HuH-7.5 (cell line): ENCODE measurements at regions not wholly inside any gene's neighbourhood (a gene's known extent, or its start where the extent isn't known, plus 50 kb on each side); places are given as distances from the start of the nearest gene placed in this dataset.
A peak's percentile ranks its signal among the peaks of the same experiment; 100 is the strongest.
"Not testable (repeated sequence)": the region's sequence is repeated elsewhere in the genome, so short reads cannot be mapped to it uniquely, and the experiment has no call there.

Source experiments
- DNase-seq: peaks from one replicate; pipeline ENCODE4 v3.0.0; 2011; ENCODE audit warnings: low spot score

- no peak for DNase-seq
Measured at GRCh38 chr4:91838181-91838861, 465.4 kb upstream of the GRID2 start.

DNA sequence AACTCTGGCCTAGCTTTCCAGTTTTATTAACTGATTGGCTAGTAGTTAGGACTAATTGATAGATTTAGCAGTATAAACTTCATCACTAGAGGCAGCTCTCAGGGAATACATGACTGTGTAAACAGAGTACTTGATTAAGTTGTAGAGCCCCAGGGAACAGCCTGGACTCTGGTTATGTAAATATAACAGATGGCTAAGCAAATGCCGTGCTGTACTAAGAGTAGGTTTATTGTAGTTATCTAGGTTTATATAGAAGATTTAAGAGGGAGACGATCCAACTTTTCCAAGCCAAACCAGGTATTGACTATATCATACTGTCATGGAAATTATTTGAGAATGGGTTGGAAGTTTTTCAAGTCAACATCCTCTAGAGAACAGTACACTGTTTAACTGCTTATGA, 463.4 kb upstream of the GRID2 start:
- peak; percentile 12 for DNase-seq

DNA sequence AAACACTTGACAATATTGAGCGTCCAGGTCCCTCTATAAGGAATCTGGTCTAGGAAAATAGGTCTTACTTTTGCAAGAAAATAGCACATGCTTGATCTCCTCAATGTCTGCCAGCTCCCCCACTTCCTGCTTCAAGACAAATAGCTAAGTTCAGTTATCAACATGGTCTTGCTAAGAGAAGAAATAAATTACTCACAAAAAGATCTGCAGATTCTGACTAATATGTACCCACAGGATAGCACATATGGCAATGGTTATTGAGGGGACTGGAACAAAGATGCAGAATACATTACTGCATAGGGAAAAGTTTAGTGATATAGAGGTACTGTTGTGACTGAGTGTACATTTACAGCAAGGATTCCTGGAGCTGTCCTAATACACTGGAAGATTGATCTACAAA, 457.5 kb upstream of the GRID2 start:
- no peak for DNase-seq

DNA sequence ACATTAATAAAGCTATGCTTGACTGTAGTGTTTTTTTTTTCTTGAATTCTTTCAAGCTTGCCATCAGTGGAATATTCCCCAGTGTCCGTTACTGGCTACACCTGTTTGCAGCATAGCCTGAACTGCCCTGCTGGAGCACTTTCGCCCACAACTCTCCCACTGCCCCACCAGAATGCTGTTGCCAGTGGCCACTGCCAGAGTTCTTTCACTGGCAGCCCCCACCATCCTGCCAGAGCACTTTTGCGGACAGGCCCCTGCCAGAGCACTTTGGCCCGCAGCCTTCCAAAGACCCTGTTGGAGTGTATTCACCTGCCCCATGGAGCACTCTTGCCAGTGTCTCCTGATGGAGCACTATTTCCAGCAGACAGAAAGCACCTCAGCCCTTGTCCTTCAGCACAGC, 452.3 kb upstream of the GRID2 start:
- DNase-seq = no peak

GRCh38 chr4:91887926-91888325, 415.8 kb upstream of the GRID2 start:
- DNase-seq = no peak

DNA sequence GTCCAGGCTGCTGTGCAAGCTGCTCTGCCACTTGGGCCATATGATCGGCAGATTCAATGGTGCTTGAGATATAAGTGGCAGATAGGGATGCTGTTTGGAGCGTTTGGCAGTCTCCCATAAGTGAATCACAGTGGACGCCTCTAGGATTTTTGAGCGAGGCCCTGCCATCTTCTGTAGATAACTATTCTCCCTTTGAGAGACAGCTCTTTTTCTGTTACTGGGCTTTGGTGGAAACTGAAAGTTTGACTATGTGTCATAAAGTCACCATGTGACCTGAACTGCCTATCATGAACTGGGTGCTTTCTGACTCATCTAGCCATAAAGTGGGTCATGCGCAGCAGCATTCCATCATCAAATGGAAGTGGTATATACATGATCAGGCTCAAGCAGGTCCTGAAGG, 412.5 kb upstream of the GRID2 start:
- not testable (repeated sequence) for DNase-seq

GRCh38 chr4:91894006-91894405, 409.8 kb upstream of the GRID2 start:
- DNase-seq = no peak

DNA sequence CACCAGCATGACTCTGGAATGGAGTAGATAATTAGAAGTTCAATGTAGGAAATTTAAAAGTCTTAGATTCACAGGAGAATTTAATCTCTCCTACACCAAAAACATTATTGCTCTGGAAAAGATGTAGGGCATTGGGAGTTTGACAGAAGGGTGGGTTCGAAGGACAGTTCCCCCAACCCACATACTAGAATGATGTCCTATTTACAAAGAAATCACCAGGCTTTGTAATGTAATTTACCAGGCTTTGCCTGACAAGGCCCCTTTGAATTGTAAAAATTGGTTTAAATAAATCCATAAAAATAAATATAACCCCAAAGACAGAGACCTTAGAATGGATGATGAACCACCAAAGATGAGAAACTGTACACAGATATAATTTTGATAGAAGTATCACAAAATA, 399.2 kb upstream of the GRID2 start:
- DNase-seq = no peak

- DNase-seq = no peak
Measured at GRCh38 chr4:91909963-91910362, 393.8 kb upstream of the GRID2 start.

DNA sequence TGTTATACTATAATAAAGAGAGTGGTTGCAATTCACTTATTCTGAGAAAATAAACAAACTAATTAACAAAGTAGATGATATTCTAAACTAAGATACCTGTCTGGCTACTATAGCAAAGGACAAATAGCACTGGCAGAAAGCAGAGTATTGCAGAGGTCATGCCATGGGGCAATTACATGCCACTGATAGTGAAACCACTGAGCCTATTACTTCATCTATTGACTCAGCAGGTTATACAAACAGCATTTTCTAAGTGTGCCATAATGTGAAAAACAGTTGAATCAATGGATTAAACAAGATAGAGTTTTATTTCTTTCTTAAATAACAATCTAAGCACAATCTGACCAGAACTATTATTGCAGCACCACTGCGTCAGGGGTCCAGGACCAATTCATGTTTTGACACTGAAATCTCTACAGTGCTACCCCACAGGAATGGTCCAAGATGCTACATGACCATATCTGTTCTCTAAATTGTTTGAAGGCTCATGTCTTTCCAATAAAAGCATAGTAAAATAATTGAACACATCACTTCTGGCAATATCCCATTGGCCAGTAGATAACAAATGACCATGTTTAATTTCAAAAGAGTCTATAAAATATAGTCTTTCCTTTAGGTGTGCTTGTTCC, 389.5 kb upstream of the GRID2 start:
- DNase-seq = no peak

GRCh38 chr4:91916219-91916618, 387.5 kb upstream of the GRID2 start:
- no peak for DNase-seq

DNA sequence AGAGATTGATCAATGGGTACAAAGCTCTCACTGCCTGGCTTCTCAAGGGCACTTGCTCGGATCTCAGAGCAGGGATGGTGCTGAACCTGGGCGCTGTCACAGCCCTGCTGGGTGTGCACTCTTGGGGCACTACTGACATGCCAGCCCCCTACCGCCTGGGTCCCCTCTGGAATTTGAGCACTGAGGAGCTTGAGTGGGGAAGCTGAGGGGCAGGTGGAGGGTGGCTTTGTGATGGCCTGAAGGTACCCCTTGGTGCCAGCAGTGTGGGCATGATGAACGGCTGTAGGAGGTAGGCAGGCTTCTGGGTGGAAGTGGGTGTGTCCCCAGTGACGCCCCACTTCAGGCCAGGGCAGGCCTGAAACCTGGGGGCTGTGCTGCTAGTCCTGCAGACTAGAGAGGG, 379.1 kb upstream of the GRID2 start:
- DNase-seq = no peak

DNA sequence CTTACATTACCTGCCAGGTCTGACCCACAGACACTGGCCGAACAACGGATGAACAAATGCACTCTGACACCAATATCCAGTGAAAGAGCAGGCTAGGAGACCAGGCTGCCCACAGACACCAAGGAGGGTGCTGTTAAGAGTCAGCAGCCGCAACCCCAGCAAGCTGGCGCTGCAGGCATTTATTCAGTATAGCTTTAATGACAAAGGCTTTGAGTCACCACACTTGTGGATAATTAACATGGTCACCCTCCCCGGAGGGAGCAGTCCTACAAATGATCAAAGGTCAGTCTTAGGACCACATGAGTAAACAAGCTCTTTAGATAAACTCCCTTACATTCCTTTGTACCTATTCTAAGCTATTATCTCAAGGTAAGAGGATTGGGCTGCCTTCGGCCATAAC, 368.5 kb upstream of the GRID2 start:
- DNase-seq = no peak

- no peak for DNase-seq
Measured at GRCh38 chr4:91936311-91936710, 367.5 kb upstream of the GRID2 start.

- DNase-seq = no peak
Measured at GRCh38 chr4:91957963-91958362, 345.8 kb upstream of the GRID2 start.

DNA sequence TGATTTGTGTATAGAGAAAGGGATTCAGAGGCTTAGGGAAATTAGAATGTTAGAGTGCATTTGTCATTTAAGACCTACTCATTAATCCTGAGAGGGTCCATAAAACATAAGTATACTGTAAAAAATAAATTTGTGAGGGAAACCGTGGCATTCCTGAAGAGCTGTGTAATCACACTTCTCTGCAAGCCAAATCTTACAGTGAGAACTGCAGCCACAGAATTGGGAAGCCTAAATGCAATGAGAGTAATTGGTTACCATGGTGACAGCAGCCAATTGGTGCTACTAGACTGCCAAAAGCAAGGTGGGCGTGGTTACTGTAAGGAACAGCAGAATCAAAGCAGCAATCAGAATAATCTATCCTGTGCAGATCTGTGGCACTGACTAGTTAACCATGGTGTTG, 345.2 kb upstream of the GRID2 start:
- no peak for DNase-seq

GRCh38 chr4:91961504-91961903, 342.3 kb upstream of the GRID2 start:
- no peak for DNase-seq

DNA sequence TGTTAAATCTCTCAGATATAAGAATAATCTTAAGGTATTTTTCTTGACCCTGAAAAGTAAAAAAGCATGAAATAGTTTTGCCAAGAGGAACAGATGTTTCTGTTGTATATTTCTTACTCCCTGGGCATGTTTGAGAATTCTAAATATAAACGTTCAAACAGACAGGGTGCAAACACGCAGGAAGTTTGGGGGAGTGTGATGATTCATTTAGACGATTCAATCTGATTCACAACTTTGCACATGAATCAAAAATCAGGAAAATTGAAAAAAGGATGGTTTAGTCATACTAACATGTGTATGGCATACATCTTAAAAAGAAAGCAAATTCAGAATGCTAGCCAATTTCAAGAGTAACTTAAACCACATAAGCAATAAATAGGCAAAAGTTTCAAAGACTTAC, 340.3 kb upstream of the GRID2 start:
- no peak for DNase-seq

DNA sequence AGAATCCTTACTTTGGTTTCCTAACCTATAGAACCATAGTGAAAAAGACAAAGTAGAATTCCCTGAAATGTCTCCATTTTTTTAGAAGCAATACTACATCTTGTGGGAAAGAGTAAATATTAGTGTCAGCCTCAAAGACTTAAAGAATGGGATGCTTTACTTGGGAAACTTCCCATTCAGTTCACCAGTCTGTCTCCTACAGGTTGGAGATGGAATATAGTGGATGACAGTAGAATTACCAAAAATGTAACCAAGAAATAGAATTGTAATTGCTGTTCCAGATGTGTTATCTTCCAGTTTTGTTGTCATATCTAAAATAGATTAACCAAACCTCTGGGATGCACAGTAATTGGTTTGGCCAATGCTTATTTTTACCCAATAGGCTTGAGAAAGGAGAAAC, 338.6 kb upstream of the GRID2 start:
- DNase-seq = no peak

- no peak for DNase-seq
Measured at GRCh38 chr4:91973479-91974153, 330.1 kb upstream of the GRID2 start.

- DNase-seq = no peak
Measured at GRCh38 chr4:91984466-91984865, 319.3 kb upstream of the GRID2 start.

- DNase-seq = no peak
Measured at GRCh38 chr4:91989914-91990313, 313.9 kb upstream of the GRID2 start.

DNA sequence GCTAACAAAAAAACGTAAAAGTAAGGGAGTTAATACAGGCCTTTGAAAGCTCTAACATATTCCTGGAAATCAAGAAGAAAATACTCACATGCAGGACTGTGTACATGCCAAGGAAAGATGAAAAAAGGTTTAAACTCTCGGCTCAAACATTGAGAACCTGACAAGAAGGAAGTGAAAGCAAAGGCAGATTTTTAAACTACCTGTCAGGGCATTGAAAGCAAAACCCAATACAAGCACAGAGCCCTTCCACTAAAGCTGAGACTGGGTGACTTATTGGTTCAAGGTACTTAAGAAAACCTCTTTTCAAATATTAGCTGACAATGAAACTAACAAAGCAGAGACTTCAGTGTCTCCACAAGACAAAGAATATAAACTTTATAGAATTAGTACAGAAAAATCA, 313.0 kb upstream of the GRID2 start:
- DNase-seq = no peak

DNA sequence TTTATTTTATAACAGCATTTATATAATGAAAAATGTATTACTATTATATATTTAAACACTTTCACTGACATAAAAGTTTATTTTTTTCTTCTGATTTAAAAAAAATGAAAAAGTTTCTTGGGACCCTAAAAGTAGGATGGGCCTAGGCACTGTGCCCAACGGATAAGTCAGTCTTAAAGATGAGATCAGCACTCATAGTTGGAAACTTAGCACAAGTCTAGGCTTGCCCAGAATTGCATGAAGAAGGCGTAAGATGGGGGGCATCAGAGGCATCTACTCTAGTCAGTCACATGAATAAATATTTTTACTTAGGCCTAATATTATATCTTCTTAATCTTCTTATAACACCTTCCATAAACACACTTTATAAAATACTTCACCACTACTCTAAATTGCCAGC, 306.7 kb upstream of the GRID2 start:
- no peak for DNase-seq
